HEK293 (cell line): ENCODE measurements at regions not wholly inside any gene's neighbourhood (a gene's known extent, or its start where the extent isn't known, plus 50 kb on each side); places are given as distances from the start of the nearest gene placed in this dataset.

Source experiments
- CTCF ChIP-seq: fragments of 450-650 bp; formaldehyde crosslinking; IDR thresholded peaks from 2 replicates; pipeline ENCODE4 v1.5.1; 2016; ENCODE audit warnings: missing biosample characterization, missing genetic modification characterization
- KLF16 ChIP-seq: fragments of 450-650 bp; formaldehyde crosslinking; IDR thresholded peaks from 2 replicates; pipeline ENCODE4 v1.5.1; 2017; ENCODE audit warnings: missing biosample characterization, missing genetic modification characterization
- PATZ1 ChIP-seq: fragments of 450-650 bp; formaldehyde crosslinking; IDR thresholded peaks from 2 replicates; pipeline ENCODE4 v1.5.1; 2016; ENCODE audit warnings: missing biosample characterization, missing genetic modification characterization
- REPIN1 ChIP-seq: fragments of 450-650 bp; formaldehyde crosslinking; IDR thresholded peaks from 2 replicates; pipeline ENCODE4 v1.5.1; 2017; ENCODE audit warnings: missing biosample characterization, missing genetic modification characterization, low read depth
- SCRT2 ChIP-seq: fragments of 450-650 bp; formaldehyde crosslinking; IDR thresholded peaks from 2 replicates; pipeline ENCODE4 v1.5.1; 2016; ENCODE audit warnings: missing biosample characterization, missing genetic modification characterization
- YY1 ChIP-seq: fragments of 450-650 bp; formaldehyde crosslinking; IDR thresholded peaks from 2 replicates; pipeline ENCODE4 v1.5.1; 2018; ENCODE audit warnings: missing biosample characterization, missing genetic modification characterization
- ZNF335 ChIP-seq: fragments of 450-650 bp; formaldehyde crosslinking; conservative IDR thresholded peaks from 2 replicates; pipeline ENCODE4 v1.5.1; 2016; ENCODE audit warnings: missing biosample characterization, missing genetic modification characterization
- TF ChIP-seq, protein P1 (sequence below): sonication (generic); formaldehyde crosslinking; IDR thresholded peaks from 2 replicates; pipeline ENCODE4 v1.8.1; 2022; ENCODE audit warnings: mild to moderate bottlenecking, moderate library complexity, missing genetic modification reagents
- TF ChIP-seq, protein P2 (sequence below): fragments of 450-650 bp; formaldehyde crosslinking; IDR thresholded peaks from 2 replicates; pipeline ENCODE4 v1.5.1; 2016; ENCODE audit warnings: missing biosample characterization, missing genetic modification characterization
- TF ChIP-seq, protein P3 (sequence below): fragments of 450-650 bp; formaldehyde crosslinking; IDR thresholded peaks from 2 replicates; pipeline ENCODE4 v1.5.1; 2016; ENCODE audit warnings: missing biosample characterization, missing genetic modification characterization

DNA sequence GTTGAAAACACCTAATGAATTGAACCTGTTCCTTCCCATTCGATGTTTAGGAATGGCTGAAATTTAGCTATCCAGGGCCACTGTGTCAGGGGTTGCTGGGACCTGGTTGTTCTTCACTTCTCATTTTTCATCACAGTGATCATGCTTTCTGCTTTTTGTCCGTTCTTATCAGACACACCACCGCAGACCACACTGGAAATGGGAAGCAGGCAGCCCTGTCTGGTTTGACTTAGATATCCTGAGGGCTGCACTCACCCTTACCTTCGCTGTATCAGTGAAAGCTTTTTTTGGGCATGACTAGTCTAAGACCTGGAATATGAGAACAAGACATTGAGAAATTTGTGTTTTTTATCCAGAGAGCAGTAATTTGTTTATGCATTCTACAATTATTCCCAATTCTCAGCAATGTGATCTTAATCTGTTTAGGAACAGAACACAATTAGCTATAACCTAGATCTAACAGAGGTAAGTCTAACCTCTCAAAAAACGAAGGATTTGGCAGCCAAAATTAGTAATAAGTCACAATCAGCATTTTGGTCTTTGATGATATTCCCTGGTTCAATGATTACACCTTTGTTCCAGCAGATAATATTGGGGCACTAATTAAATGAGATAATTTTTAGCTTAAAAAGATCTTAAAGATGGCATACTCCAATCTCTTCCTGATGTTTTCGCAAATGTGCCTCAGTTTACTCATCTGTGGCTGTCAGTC, 126.0 kb upstream of the GOT2 start:
- no peak for TF ChIP-seq CTCF (tag by site-specific recombination)
- TF ChIP-seq, protein P1, sequence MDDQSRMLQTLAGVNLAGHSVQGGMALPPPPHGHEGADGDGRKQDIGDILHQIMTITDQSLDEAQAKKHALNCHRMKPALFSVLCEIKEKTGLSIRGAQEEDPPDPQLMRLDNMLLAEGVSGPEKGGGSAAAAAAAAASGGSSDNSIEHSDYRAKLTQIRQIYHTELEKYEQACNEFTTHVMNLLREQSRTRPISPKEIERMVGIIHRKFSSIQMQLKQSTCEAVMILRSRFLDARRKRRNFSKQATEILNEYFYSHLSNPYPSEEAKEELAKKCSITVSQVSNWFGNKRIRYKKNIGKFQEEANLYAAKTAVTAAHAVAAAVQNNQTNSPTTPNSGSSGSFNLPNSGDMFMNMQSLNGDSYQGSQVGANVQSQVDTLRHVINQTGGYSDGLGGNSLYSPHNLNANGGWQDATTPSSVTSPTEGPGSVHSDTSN (CRISPR knock-in tag), result no peak
- TF ChIP-seq YY1 (tag by site-specific recombination), result no peak
- no peak for TF ChIP-seq REPIN1 (tag by site-specific recombination)
- TF ChIP-seq, protein P2, sequence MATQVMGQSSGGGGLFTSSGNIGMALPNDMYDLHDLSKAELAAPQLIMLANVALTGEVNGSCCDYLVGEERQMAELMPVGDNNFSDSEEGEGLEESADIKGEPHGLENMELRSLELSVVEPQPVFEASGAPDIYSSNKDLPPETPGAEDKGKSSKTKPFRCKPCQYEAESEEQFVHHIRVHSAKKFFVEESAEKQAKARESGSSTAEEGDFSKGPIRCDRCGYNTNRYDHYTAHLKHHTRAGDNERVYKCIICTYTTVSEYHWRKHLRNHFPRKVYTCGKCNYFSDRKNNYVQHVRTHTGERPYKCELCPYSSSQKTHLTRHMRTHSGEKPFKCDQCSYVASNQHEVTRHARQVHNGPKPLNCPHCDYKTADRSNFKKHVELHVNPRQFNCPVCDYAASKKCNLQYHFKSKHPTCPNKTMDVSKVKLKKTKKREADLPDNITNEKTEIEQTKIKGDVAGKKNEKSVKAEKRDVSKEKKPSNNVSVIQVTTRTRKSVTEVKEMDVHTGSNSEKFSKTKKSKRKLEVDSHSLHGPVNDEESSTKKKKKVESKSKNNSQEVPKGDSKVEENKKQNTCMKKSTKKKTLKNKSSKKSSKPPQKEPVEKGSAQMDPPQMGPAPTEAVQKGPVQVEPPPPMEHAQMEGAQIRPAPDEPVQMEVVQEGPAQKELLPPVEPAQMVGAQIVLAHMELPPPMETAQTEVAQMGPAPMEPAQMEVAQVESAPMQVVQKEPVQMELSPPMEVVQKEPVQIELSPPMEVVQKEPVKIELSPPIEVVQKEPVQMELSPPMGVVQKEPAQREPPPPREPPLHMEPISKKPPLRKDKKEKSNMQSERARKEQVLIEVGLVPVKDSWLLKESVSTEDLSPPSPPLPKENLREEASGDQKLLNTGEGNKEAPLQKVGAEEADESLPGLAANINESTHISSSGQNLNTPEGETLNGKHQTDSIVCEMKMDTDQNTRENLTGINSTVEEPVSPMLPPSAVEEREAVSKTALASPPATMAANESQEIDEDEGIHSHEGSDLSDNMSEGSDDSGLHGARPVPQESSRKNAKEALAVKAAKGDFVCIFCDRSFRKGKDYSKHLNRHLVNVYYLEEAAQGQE, result no peak
- no peak for TF ChIP-seq ZNF335 (tag by site-specific recombination)
- no peak for TF ChIP-seq KLF16 (tag by site-specific recombination)
- TF ChIP-seq, protein P3, sequence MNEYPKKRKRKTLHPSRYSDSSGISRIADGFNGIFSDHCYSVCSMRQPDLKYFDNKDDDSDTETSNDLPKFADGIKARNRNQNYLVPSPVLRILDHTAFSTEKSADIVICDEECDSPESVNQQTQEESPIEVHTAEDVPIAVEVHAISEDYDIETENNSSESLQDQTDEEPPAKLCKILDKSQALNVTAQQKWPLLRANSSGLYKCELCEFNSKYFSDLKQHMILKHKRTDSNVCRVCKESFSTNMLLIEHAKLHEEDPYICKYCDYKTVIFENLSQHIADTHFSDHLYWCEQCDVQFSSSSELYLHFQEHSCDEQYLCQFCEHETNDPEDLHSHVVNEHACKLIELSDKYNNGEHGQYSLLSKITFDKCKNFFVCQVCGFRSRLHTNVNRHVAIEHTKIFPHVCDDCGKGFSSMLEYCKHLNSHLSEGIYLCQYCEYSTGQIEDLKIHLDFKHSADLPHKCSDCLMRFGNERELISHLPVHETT, result no peak
- no peak for TF ChIP-seq PATZ1 (tag by site-specific recombination)
- no peak for TF ChIP-seq SCRT2
